H1 (cell line): ENCODE measurements at regions not wholly inside any gene's neighbourhood (a gene's known extent, or its start where the extent isn't known, plus 50 kb on each side); places are given as distances from the start of the nearest gene placed in this dataset.

Experiments
- CHD1 ChIP-seq: IDR thresholded peaks from 2 replicates; pipeline ENCODE4 v1.6.1; 2012; ENCODE audit warnings: low read depth, low read length, improper control_type of control experiment
- CHD2 ChIP-seq: IDR thresholded peaks from 2 replicates; pipeline ENCODE4 v1.6.1; 2012; ENCODE audit warnings: low read length, improper control_type of control experiment
- CTCF ChIP-seq, 3 experiments: IDR thresholded peaks; 1 replicate in 2 of 3; 2 replicates in 1 of 3; pipeline versions ENCODE4 v1.5.1 to v1.6.1; 2011; ENCODE audit warnings: low read length in 3 of 3, mild to moderate bottlenecking in 3 of 3, inconsistent platforms in 2 of 3, low read depth in 1 of 3, moderate library complexity in 1 of 3; ENCODE audit not compliant: insufficient read depth in 1 of 3; ENCODE audit errors: control extremely low read depth in 1 of 3
- EP300 ChIP-seq, 2 experiments: IDR thresholded peaks; 1 replicate in 1 of 2; 2 replicates in 1 of 2; pipeline ENCODE4 v1.6.1; 2011 to 2012; ENCODE audit warnings: low read depth in 2 of 2, low read length in 2 of 2, mild to moderate bottlenecking in 2 of 2, borderline replicate concordance in 1 of 2, inconsistent platforms in 1 of 2, moderate library complexity in 1 of 2
- HDAC2 ChIP-seq, 2 experiments: fragments of 300-600 bp in 1 of 2; sonication (generic) in 1 of 2; IDR thresholded peaks; 2 replicates each; pipeline ENCODE4 v1.6.1; 2011 to 2012; ENCODE audit warnings: low read depth in 2 of 2, low read length in 2 of 2, mild to moderate bottlenecking in 2 of 2, moderate library complexity in 2 of 2, borderline replicate concordance in 1 of 2, inconsistent platforms in 1 of 2
- KDM1A ChIP-seq: fragments of 200-600, 300-600 bp; sonication (generic); IDR thresholded peaks from 2 replicates; pipeline ENCODE4 v1.7.1; 2016; ENCODE audit warnings: mild to moderate bottlenecking, low read length, borderline replicate concordance
- POLR2A ChIP-seq, 2 experiments: IDR thresholded peaks; 1 replicate in 1 of 2; 2 replicates in 1 of 2; pipeline ENCODE4 v1.6.1; 2011; ENCODE audit warnings: low read depth in 2 of 2, low read length in 2 of 2, mild to moderate bottlenecking in 2 of 2; ENCODE audit errors: control extremely low read depth in 1 of 2
- RFX5 ChIP-seq: IDR thresholded peaks from 2 replicates; pipeline ENCODE4 v1.6.1; 2011; ENCODE audit warnings: low read depth, low read length, improper control_type of control experiment, borderline replicate concordance
- SIRT6 ChIP-seq: IDR thresholded peaks from one replicate; pipeline ENCODE4 v1.7.1; 2012; ENCODE audit warnings: low read length, inconsistent platforms
- SP2 ChIP-seq: IDR thresholded peaks from 2 replicates; pipeline ENCODE4 v1.6.1; 2012; ENCODE audit warnings: mild to moderate bottlenecking, low read length, inconsistent platforms
- ZNF274 ChIP-seq: IDR thresholded peaks from 2 replicates; pipeline ENCODE4 v1.7.0; 2012; ENCODE audit warnings: low read length, borderline replicate concordance; ENCODE audit errors: extremely low read depth

GRCh38 chr4:121439669-121440068, 58.9 kb upstream of the QRFPR start:
- TF ChIP-seq RFX5, result no peak
- TF ChIP-seq CHD1, result no peak
- TF ChIP-seq HDAC2 (IDR thresholded peaks at IDR 0.05; ENCODE audit: borderline replicate concordance in 1 of 2, low read depth in 2 of 2, low read length in 2 of 2), result no peak
- no peak for TF ChIP-seq POLR2A (IDR thresholded peaks at IDR 0.05; ENCODE audit: control extremely low read depth in 1 of 2, low read depth in 2 of 2, low read length in 2 of 2)
- TF ChIP-seq ZNF274, result no peak
- TF ChIP-seq KDM1A, result no peak
- no peak for TF ChIP-seq CTCF (IDR thresholded peaks at IDR 0.05; ENCODE audit: control extremely low read depth in 1 of 3, insufficient read depth in 1 of 3, low read depth in 1 of 3, low read length in 3 of 3)
- TF ChIP-seq CHD2, result no peak
- TF ChIP-seq EP300 (IDR thresholded peaks at IDR 0.05; ENCODE audit: borderline replicate concordance in 1 of 2, low read depth in 2 of 2, low read length in 2 of 2), result no peak
- TF ChIP-seq SP2, result no peak
- TF ChIP-seq SIRT6, result no peak
